Right ventricle myocardium superior (tissue), 1 donor: ENCODE measurements at regions not wholly inside any gene's neighbourhood (a gene's known extent, or its start where the extent isn't known, plus 50 kb on each side); places are given as distances from the start of the nearest gene placed in this dataset.

Source experiments
- ATAC-seq: fragments of 200-7000 bp; cut with Tn5 transposase; one replicate; pipeline ENCODE4 v1.9.1; 2020; ENCODE audit warnings: mild to moderate bottlenecking; ENCODE audit not compliant: poor library complexity
- DNase-seq: peaks from one replicate; pipeline ENCODE4 v3.0.0-alpha.2; 2020
- intact Hi-C: fragments of 100-400 bp; cut with DNase I; formaldehyde crosslinking; loops from one replicate; pipeline ENCODE4 v1.11.2; 2022
- donor health status: DM: no; HTN: yes; CAD: no; lungs with severe emphysema.

DNA sequence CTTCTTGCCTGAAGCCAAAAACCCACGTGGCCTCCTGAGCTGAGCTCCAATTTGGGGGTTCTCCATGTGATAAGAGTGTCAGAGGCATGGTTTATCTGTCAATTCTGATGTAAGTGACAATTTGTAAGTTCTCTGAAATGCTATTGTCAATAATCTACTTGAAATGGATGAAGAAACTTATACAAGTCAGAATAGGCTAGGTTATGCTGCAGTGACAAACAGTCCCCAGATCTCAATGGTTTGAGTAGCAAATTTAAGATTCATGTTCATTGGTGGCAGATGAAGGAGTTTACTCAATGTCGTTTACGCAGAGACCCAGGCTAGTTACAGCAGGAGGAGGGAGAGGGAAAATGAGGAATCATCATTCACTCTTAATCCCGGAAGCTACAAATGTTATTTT lies 352.4 kb downstream of the KIF16B start:
- DNase-seq, result no peak
- intact Hi-C loops, result no loop called here
- ATAC-seq, result no peak

DNA sequence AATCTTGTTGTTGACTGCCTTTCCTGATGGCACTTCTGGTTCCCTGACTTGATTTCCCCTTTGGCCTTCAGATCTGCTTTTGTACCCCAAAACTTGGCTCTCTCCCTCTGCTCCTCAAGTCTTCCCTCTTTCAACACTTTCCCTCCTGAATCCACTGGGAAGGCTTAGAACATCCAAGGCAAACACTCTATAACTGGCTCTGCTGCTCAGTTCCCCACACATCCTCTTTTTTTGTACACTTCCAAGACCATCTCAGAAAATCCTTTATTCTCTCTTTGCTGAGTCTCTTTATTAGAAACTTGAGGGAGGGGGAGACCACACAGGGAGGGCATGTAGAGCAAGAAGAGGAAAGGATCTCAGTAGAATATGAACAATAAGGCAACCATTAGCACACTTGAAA lies 354.1 kb downstream of the KIF16B start:
- intact Hi-C loops, result no loop called here
- ATAC-seq, result no peak
- DNase-seq, result no peak

DNA sequence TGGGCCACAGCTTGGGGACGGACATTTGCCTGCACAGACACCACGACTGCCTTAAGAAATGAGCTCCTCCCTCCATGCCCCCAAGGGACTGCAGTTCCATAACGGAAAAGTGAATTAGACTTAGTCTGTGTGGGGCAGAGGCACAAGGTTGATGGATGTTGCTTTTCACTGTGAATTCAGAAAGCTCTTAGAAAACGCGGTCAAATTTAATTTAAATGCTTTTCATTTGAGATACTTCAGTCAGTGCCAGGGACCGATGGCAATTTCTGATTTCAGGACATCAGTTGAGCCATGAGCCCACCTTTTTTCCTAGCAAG lies 356.4 kb downstream of the KIF16B start:
- intact Hi-C loops, result no loop called here
- DNase-seq, result no peak
- ATAC-seq, result no peak

DNA sequence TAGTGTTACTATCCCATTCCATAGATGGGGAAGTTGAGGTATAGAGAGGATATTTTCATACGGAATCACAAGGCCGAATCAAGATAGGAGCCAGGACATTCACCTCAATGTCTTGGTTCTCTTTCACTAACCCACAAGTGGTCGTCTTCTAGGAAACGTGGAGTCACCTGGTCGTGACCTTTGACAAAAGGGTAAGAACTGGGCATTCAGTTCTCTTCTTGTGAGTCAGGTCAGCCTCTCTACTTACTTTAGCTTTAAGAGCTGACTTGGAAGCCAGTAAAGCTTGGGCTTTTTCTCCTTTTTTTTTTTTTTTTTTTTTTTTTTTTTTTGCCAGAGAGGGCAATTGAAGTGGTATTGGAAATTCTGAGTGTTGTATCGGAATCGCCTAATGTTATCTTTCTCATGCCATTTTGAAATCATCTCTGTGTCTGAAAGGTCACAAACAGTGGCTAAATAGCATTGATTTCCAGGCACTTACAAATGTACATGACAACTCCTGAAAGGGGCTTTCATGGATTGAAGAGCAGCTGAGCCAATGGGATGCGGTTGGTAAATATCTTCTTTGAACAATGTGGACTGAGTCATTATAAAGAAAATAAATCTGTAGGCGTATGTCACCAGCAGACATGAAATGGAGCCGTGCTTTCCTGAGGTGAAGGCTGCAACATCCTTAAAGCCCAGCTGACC lies 356.9 kb downstream of the KIF16B start:
- no peak for DNase-seq
- no peak for ATAC-seq
- intact Hi-C loops, result no loop called here

DNA sequence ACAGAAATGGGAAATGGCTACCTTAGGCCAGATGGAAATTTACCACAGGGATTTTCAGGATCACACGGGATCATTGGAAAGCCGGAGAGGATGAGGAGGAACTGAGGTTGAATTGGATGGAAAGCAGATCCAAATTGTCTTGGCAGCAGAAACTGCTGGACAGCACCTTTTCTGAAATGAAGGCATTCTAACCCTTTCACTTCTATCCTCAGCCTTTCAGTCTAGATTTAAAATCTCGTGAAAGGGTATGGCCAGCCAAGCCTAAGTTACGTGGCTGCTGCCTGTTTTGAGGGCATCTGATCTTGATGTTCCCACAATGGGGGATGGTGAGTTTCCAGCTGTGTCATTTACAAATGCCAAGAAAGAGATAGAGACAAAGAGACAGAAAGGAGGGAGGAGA lies 358.2 kb downstream of the KIF16B start:
- ATAC-seq, result no peak
- intact Hi-C loops, result no loop called here
- DNase-seq, result no peak

DNA sequence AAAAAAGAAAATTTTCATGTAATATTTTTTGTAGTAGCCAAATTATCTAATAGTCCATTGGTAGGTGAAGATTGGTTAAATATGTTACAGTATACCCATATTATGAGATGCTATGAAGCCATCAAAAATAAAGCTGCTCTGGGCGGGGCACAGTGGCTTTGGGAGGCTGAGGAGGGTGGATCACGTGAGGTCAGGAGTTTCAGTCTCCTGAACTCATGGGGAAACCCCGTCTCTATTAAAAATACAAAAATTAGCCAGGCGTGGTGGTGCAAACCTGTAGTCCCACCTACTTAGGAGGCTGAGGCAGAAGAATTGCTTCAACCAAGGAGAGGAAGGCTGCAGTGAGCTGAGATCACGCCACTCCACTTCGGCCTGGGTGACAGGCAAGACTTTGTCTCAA lies 360.5 kb downstream of the KIF16B start:
- ATAC-seq (no peak), DNase-seq (no peak)
- intact Hi-C loops, result no loop called here

DNA sequence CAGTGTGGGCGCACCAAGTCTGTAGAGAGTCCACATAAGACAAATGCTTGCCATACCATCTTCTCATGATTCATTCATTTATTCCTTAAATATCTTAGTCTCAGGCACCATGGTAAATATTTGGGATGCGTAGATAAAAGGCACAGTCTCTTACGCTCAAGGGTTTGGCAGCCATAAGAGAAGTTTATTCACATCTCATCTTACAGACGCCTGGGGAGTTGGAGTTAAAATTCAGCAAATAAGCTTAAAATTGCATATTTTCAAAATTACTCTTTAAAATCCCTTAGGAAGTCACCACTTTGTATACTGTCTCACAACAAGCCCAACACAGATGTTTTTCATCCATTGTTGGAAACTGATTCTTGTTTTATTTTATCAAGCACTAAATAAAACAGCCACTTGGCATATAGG lies 363.3 kb downstream of the KIF16B start:
- ATAC-seq, result no peak

DNA sequence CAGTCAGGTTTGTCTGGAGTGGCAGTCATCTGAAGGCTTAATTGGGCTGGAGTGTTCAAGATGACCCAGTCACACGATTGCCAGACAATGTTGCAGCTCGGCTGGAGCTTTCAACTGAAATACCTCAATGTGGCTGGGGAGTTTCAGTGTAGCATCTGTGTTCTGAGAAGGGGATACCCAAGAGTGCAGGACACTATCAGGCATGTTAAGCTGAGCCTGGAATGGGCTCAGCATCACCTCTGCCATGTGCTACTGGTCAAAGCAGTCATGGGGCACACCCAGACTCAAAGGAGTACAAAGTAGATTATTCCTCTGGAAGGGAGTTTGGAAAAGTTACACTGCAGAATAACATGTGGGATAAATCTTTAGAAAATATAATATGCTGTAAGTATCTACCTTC lies 363.9 kb downstream of the KIF16B start:
- intact Hi-C loops, result no loop called here
- ATAC-seq (no peak), DNase-seq (no peak)

More for the DNA sequence above, 363.3 kb downstream of the KIF16B start:
- intact Hi-C loops, result no loop called here
- no peak for DNase-seq

DNA sequence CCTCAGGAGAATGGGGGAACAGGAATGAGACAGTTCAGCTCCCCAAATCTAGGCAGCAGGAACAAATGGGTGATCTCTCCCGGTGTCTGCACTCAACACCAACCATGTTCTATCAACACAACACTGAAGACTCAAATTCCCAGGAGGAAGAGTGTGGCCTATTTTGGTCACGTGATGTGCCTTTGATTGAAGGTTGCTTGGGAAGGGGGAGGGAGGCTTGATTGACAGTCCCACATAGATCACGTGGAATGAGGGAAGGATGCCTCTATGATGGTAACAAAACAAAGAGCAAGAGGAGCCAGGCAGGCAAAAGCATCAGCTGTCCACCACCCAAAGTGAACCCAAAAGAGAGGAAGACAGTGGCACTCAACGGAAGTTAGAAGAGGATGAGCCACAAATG lies 364.8 kb downstream of the KIF16B start:
- ATAC-seq (no peak), DNase-seq (no peak)
- intact Hi-C loops, result no loop called here

DNA sequence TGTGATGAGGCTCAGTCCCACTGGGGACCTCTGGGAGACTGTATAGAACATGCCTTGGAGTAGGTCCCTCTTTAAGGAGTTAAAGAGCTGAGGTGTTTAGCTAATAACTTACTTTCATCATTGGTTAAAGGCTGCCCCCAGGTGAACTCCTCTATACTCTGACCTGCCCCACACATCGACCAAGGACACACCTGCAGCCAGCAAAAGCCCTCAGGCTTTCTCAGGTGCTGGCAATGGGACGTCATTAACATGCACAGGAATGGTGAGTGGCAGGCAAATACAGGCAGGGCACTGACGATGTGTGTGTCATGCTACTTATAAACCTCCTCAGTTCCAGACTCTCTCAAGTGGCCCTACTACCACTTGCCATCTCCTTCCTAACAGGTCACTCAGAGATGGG lies 366.4 kb downstream of the KIF16B start:
- no peak for ATAC-seq
- intact Hi-C loops, result no loop called here

DNA sequence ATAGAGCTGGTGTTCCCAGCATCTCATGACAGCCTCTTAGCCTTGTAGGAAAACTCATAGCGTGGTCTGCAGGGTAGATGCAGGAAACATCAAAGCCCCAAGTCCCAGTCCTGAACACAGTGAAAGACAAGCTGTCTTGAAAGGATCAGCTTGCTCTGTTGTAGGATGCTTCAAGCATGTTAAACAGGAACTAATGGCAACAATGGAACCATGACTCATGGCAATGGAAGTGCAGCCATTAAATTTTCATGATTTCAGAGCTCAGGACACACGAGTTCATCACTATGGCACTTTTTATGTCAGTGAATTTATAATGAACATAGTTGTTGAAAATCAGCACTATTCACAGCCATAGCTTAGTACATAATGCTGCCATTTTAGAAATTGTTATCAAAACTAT lies 367.7 kb downstream of the KIF16B start:
- intact Hi-C loops, result no loop called here
- no peak for DNase-seq
- no peak for ATAC-seq

More for the DNA sequence above, 366.4 kb downstream of the KIF16B start:
- no peak for DNase-seq

DNA sequence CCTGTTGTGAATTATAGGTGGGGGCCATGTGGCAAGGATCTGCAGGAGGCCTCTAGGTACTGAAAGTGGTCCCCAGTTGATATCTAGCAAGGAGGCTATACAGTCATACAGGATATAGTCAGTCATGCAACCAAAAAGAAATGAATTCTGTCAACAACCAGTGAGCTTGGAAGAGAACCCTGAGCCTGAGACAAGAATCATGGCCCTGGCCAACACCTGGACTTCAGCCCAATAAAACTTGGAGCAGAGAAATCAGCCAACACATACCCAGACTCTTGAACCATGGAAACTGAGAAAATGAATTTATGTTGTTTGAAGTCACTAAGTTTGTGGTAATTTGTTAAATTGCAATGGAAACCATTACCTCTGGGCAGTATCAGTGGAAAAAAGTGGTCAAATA lies 370.2 kb downstream of the KIF16B start:
- ATAC-seq, result no peak
- intact Hi-C loops, result no loop called here
- no peak for DNase-seq

DNA sequence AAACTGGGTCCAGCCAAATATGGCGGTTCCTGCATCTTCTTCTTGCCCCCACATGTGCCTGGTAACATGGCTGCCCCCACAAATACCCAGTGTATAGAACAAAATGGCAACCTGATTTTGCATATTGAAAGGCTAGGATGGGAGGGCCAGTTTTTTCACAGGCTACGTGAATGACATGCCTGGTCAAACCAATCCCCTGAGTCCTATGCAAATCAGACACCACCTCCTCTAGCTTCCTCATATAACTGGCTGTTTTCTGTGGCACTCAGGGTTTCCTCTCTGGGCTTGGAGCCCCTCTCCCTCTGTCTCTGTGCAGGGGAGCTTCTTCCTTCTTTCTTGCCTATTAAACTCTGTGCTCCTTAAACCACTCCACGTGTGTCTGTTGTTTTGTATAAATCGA lies 372.1 kb downstream of the KIF16B start:
- ATAC-seq, result no peak
- intact Hi-C loops, result no loop called here
- no peak for DNase-seq

DNA sequence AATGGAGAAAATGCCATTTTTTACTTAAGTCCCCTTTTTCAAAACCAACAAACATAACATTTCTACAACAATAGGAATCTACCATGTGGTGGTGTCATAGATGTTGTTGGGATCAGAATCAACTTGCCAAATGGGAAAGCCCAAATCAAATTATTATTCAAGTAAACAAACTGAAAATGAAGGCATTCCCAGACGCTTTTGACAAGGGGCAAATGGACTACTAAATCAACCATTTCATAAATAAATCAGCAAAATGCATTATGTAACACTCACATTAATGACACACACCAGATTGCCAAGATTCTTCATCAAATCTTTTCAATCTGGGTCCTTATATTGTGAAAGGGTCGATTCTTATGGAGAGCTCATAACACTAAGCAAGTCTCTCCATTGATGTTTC lies 375.6 kb downstream of the KIF16B start:
- intact Hi-C loops, result no loop called here
- DNase-seq (no peak), ATAC-seq (no peak)

DNA sequence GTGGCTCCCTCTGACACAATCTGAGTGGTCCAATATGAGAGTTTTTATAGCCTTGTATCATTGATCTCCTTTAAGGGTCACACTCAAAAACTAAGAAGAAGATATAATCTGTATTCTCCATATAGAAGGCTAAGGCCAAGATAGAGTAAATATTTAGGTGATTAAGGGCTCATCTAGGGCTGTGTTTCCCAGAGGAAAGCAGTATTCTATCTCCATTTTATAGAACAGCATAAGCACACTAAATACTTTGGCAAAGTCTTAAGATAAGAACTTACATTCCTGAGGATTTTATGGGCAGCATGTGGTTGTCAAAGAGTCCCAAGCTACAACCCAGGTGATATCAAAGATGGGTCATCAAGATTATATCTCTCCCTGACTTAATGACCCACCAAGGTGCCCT lies 377.6 kb downstream of the KIF16B start:
- no peak for ATAC-seq
- no peak for DNase-seq
- intact Hi-C loops, result no loop called here

DNA sequence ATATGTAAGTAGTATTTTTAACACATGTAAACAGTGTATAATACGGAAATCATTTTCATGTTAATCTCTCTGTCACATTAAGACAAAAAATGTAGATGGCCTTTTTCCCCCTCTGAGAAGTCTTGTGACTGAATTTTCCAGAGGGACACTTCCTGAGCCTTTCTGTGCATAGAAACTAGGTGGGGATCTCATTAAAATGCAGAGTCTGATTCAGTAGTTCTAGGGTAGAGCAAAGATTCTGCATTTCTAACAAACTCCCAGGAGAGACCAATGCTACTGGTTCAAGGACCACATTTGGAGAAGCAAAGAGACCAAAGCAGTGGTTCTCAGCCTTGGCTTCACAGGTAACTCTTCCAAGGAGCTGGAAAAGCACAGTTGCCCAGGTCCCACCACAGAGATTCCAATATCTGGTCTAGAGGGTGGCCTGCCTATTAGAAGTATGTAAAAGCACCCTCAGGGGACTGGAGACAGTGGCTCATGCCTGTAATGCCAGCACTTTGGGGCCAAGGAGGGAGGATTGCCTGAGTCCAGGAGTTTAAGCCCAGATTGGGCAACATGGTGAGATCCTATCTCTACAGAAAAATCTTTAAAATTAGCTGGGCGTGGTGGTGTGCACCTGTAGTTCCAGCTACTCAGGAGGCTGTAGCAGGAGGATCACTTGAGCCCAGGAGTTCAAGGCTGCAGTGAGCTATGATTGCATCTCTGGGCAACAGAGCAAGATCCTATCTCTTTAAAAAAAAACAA lies 378.5 kb downstream of the KIF16B start:
- intact Hi-C loops, result no loop called here
- ATAC-seq, result no peak
- no peak for DNase-seq

DNA sequence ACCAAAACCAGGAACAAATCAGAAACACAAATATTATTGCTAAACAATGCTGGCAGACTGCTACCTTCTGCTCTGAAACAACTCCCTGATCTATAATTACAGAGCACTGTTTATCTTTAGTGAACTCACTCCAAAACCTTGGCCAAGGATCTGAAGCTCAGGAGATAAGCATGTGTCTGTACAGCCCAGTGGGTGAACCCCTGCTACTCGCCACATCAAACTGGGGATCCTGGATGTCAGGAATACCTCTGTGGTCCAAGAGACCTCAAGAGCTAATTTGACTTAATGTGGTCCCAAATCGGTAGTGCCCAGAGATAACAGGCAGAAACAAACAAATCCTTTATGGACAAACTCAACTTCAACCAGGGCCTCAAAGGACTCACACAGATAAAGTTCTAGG lies 381.8 kb downstream of the KIF16B start:
- DNase-seq (no peak), ATAC-seq (no peak)
- intact Hi-C loops, result no loop called here

DNA sequence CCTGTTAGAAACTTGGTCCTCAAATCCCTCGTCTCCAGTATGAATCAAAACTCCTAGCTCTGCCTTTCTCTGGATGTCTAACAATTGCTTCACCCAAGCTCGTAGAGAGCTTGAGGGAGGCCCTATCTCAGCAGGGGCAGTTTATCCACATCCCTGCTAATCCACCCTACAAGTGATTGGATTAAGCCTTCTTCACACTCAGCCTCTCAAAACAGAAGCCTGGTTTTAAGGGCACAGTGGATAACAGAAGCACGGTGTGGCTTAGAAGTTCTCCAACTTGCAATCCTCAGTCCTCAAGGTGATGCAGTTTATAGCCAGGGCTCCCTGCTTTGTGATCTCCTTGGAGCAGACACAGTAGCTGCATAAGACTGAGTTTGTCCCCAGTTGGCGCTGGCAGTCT lies 383.9 kb downstream of the KIF16B start:
- intact Hi-C loops, result no loop called here
- ATAC-seq (no peak), DNase-seq (no peak)

DNA sequence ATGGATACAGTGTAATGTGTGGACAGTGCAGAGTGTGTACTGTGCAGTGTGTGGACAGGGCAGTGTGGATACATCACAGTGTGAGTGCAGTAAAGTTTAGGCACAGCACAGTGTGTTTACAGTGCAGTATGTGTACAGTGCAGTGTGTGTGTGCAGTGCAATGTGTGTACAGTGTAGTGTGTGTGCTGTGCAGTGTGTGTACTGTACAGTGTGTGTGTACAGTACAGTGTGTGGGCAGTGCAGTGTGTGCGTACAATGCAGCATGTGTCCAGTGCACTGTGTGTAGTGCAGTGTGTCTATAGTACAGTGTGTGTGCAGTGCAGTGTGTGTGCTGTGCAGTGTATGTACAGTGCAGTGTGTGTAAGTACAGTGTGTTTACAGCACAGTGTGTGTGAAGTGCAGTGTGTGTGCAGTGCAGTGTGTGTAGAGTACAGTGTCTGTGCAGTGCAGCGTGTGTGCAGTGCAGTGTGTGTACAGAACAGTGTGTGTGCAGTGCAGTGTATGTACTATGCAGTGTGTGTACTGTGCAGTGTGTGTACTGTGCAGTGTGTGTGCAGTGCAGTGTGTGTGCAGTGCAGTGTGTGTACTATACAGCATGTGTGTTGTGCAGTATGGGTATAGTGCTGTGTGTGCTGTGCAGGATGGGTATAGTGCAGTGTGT lies 385.2 kb downstream of the KIF16B start:
- ATAC-seq, result no peak
- DNase-seq, result no peak
- intact Hi-C loops, result no loop called here

DNA sequence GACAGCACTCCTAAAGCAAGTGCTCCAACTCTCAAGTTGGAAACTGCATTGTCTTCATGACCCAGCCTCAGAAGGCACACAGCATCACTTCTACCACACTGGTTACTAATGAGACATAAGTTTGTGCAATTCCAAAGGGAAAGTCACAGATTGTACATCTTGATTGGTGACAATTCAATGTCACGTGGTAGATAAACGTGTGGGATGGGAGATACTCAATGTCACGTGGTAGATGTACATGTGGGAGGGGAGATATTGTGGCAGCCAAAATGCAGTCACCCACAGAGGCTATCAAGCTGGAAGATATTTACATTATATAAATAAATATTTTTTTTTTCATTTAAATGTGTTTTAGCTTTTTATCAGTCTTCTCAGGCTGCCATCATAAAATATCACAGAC lies 393.3 kb downstream of the KIF16B start:
- ATAC-seq (no peak), DNase-seq (no peak)
- intact Hi-C loops, result no loop called here
